ENCODE measurements at regions not wholly inside any gene's neighbourhood (a gene's known extent, or its start where the extent isn't known, plus 50 kb on each side); places are given as distances from the start of the nearest gene placed in this dataset.

GRCh38 chr9:108167136-108167900 lies 677.7 kb upstream of the KLF4 start:
- Histone ChIP-seq H2BK120ac (ENCODE audit: low read depth, low read length, poor library complexity, severe bottlenecking) (no peak overlapping the region), H4K8ac (replicated peaks; ENCODE audit: insufficient read length, low read depth, low read length) (no peak overlapping the region), H2AFZ (ENCODE audit: low read length) (no peak overlapping the region), H3K23me2 (ENCODE audit: insufficient read length, low read depth, low read length, poor library complexity, severe bottlenecking) (no peaks in the 10 kb centered on the region), H3K4ac (ENCODE audit: low read depth, low read length) (no peak overlapping the region), H2BK20ac (ENCODE audit: low read depth, low read length, poor library complexity, severe bottlenecking) (no peak overlapping the region), H3K79me1 (ENCODE audit: insufficient read depth, low read depth, low read length, poor library complexity, severe bottlenecking) (no peaks in the 10 kb centered on the region), H3K9ac (ENCODE audit: extremely low read depth, insufficient read length, low read length) (no peak overlapping the region), H2BK5ac (ENCODE audit: insufficient read length, low read length) (no peak overlapping the region), H3K27me3 (ENCODE audit: insufficient read depth, low read length) (no peaks in the 10 kb centered on the region), H3K79me2 (ENCODE audit: insufficient read depth, low read length) (no peaks in the 10 kb centered on the region), H3K4me1 (ENCODE audit: insufficient read depth, low read length) (no peaks in the 10 kb centered on the region), H4K20me1 (ENCODE audit: control insufficient read depth, insufficient read depth, insufficient read length) (no peaks in the 10 kb centered on the region), H3K9me3 (ENCODE audit: control insufficient read depth, low read depth, low read length) (no peaks in the 10 kb centered on the region), H2BK12ac (ENCODE audit: insufficient read length, low read depth, low read length) (no peak overlapping the region), H3K18ac (ENCODE audit: insufficient read length, low read depth, low read length) (no peak overlapping the region), H4K5ac (ENCODE audit: insufficient read length, low read depth, low read length) (no peak overlapping the region), H4K91ac (ENCODE audit: insufficient read length, low read depth, low read length) (no peak overlapping the region), H3K23ac (ENCODE audit: insufficient read length, low read depth, low read length) (no peak overlapping the region), H3K4me2 (ENCODE audit: insufficient read depth, insufficient read length, low read length) (no peak overlapping the region), H3T11ph (ENCODE audit: low read length) (no peak overlapping the region), H3K56ac (ENCODE audit: insufficient read length, low read depth, low read length) (no peak overlapping the region), H3K27ac (ENCODE audit: insufficient read length, low read depth, low read length) (no peak overlapping the region), H2BK15ac (ENCODE audit: low read depth, low read length) (no peak overlapping the region), H3K14ac (ENCODE audit: insufficient read depth, low read length) (no peak overlapping the region), H2AK5ac (ENCODE audit: insufficient read length, low read length) (no peak overlapping the region)
- Mint-ChIP-seq H3K4me3 (no peak overlapping the region), H3K36me3 (ENCODE audit: insufficient read depth in 1 of 3, low read depth in 3 of 3) (no peaks in the 10 kb centered on the region), H3K4me1 (peaks cover 11 to 14% of the 10 kb centered on the region in 2 experiments), H3K27ac (no peak overlapping the region), H3K9me3 (peaks cover 0 to 2% of the 10 kb centered on the region in 2 experiments; a peak in 2 of 5 replicates), H3K27me3 (ENCODE audit: low read depth) (0 out of 2 replicates have a peak, but pooled peaks cover 1% of the 10 kb centered on the region)
- no peak for DNase-seq
- TF ChIP-seq CTCF (conservative IDR thresholded peaks at IDR 0.05): no peak
- no CpG with 5 or more reads among the region's 5 CpGs for WGBS (ENCODE audit: extremely low coverage, insufficient read length, low lambda C conversion rate)
